ENCODE measurements at regions not wholly inside any gene's neighbourhood (a gene's known extent, or its start where the extent isn't known, plus 50 kb on each side); places are given as distances from the start of the nearest gene placed in this dataset.
A peak's percentile ranks its signal among the peaks of the same experiment; 100 is the strongest.

GRCh38 chr4:111631215-111631999, 513.8 kb upstream of the FAM241A start:
- H3K27ac Mint-ChIP-seq = no peak overlapping the region
- H3K4me1 Mint-ChIP-seq = no peaks in the 10 kb centered on the region
- DNase-seq (no peak), ATAC-seq (replicated peaks) (no peak)
- H3K9me3 Mint-ChIP-seq = no peaks in the 10 kb centered on the region
- H3K27me3 Mint-ChIP-seq = no peaks in the 10 kb centered on the region
- H3K4me3 Mint-ChIP-seq = no peak overlapping the region
- H3K36me3 Mint-ChIP-seq = no peaks in the 10 kb centered on the region

- H3K9me3 Mint-ChIP-seq = no peaks in the 10 kb centered on the region
- no peaks in the 10 kb centered on the region for H3K36me3 Mint-ChIP-seq
- no peaks in the 10 kb centered on the region for H3K4me1 Mint-ChIP-seq
- H3K4me3 Mint-ChIP-seq = no peak overlapping the region
- H3K27ac Mint-ChIP-seq = no peak overlapping the region
- no peak for DNase-seq
- no peak for ATAC-seq (replicated peaks)
- H3K27me3 Mint-ChIP-seq = no peaks in the 10 kb centered on the region
Observed at GRCh38 chr4:111632641-111633151, 512.6 kb upstream of the FAM241A start.

- no peaks in the 10 kb centered on the region for H3K9me3 Mint-ChIP-seq
- H3K36me3 Mint-ChIP-seq = no peaks in the 10 kb centered on the region
- no peaks in the 10 kb centered on the region for H3K4me1 Mint-ChIP-seq
- H3K27me3 Mint-ChIP-seq = no peaks in the 10 kb centered on the region
- ATAC-seq (replicated peaks) (no peak), DNase-seq (no peak)
- no peak overlapping the region for H3K4me3 Mint-ChIP-seq
- H3K27ac Mint-ChIP-seq = no peak overlapping the region
Observed at GRCh38 chr4:111633663-111634266, 511.5 kb upstream of the FAM241A start.

GRCh38 chr4:111635646-111636045, 509.6 kb upstream of the FAM241A start:
- no peaks in the 10 kb centered on the region for H3K4me1 Mint-ChIP-seq
- no peak for ATAC-seq (replicated peaks)
- H3K27me3 Mint-ChIP-seq = no peaks in the 10 kb centered on the region
- H3K27ac Mint-ChIP-seq = no peak overlapping the region
- no peak for DNase-seq
- H3K4me3 Mint-ChIP-seq = no peak overlapping the region
- no peaks in the 10 kb centered on the region for H3K36me3 Mint-ChIP-seq
- H3K9me3 Mint-ChIP-seq = no peaks in the 10 kb centered on the region

- no peak overlapping the region for H3K27ac Mint-ChIP-seq
- ATAC-seq (replicated peaks) = no peak
- no peak overlapping the region for H3K4me3 Mint-ChIP-seq
- no peaks in the 10 kb centered on the region for H3K36me3 Mint-ChIP-seq
- no peaks in the 10 kb centered on the region for H3K9me3 Mint-ChIP-seq
- DNase-seq = no peak
- no peaks in the 10 kb centered on the region for H3K4me1 Mint-ChIP-seq
- H3K27me3 Mint-ChIP-seq = peaks cover 0 to 5% of the 10 kb centered on the region in 2 donors
Observed at GRCh38 chr4:111636961-111637585, 508.2 kb upstream of the FAM241A start.

GRCh38 chr4:111639120-111639690, 506.0 kb upstream of the FAM241A start:
- peaks cover 0 to 5% of the 10 kb centered on the region in 2 donors for H3K27me3 Mint-ChIP-seq
- DNase-seq (no peak), ATAC-seq (replicated peaks) (no peak)
- no peaks in the 10 kb centered on the region for H3K9me3 Mint-ChIP-seq
- no peak overlapping the region for H3K27ac Mint-ChIP-seq
- H3K4me1 Mint-ChIP-seq = no peaks in the 10 kb centered on the region
- H3K4me3 Mint-ChIP-seq = no peak overlapping the region
- H3K36me3 Mint-ChIP-seq = no peaks in the 10 kb centered on the region

- H3K4me3 Mint-ChIP-seq = no peak overlapping the region
- no peaks in the 10 kb centered on the region for H3K4me1 Mint-ChIP-seq
- peaks cover 0 to 5% of the 10 kb centered on the region in 2 donors for H3K27me3 Mint-ChIP-seq
- no peaks in the 10 kb centered on the region for H3K9me3 Mint-ChIP-seq
- no peaks in the 10 kb centered on the region for H3K36me3 Mint-ChIP-seq
- DNase-seq (no peak), ATAC-seq (replicated peaks) (no peak)
- no peak overlapping the region for H3K27ac Mint-ChIP-seq
Observed at GRCh38 chr4:111639876-111640275, 505.4 kb upstream of the FAM241A start.

GRCh38 chr4:111641813-111642579, 503.3 kb upstream of the FAM241A start:
- ATAC-seq (replicated peaks) (peak; percentile 82 to 83), DNase-seq (peak; percentile 26)

GRCh38 chr4:111648056-111648455, 497.2 kb upstream of the FAM241A start:
- DNase-seq (no peak), ATAC-seq (replicated peaks) (no peak)
- Mint-ChIP-seq H3K4me3 (no peak overlapping the region), H3K9me3 (no peaks in the 10 kb centered on the region), H3K4me1 (no peaks in the 10 kb centered on the region), H3K36me3 (no peaks in the 10 kb centered on the region), H3K27me3 (peaks cover 0 to 3% of the 10 kb centered on the region in 2 donors), H3K27ac (no peak overlapping the region)

More at GRCh38 chr4:111641813-111642579, 503.3 kb upstream of the FAM241A start:
- H3K4me1 Mint-ChIP-seq = no peaks in the 10 kb centered on the region
- no peak overlapping the region for H3K4me3 Mint-ChIP-seq
- peaks cover 3 to 5% of the 10 kb centered on the region in 2 donors for H3K27me3 Mint-ChIP-seq
- H3K36me3 Mint-ChIP-seq = no peaks in the 10 kb centered on the region
- H3K27ac Mint-ChIP-seq = no peak overlapping the region
- H3K9me3 Mint-ChIP-seq = no peaks in the 10 kb centered on the region

GRCh38 chr4:111649308-111649707, 495.9 kb upstream of the FAM241A start:
- no peaks in the 10 kb centered on the region for H3K36me3 Mint-ChIP-seq

GRCh38 chr4:111650146-111650545, 495.1 kb upstream of the FAM241A start:
- H3K4me3 Mint-ChIP-seq = no peak overlapping the region
- DNase-seq (no peak), ATAC-seq (replicated peaks) (no peak)
- no peaks in the 10 kb centered on the region for H3K36me3 Mint-ChIP-seq
- H3K27ac Mint-ChIP-seq = no peak overlapping the region
- no peaks in the 10 kb centered on the region for H3K9me3 Mint-ChIP-seq
- no peaks in the 10 kb centered on the region for H3K4me1 Mint-ChIP-seq
- H3K27me3 Mint-ChIP-seq = peaks cover 0 to 3% of the 10 kb centered on the region in 2 donors

More at GRCh38 chr4:111649308-111649707, 495.9 kb upstream of the FAM241A start:
- ATAC-seq (replicated peaks) = no peak
- H3K4me1 Mint-ChIP-seq = no peaks in the 10 kb centered on the region
- H3K4me3 Mint-ChIP-seq = no peak overlapping the region
- no peak overlapping the region for H3K27ac Mint-ChIP-seq
- no peaks in the 10 kb centered on the region for H3K9me3 Mint-ChIP-seq
- peaks cover 0 to 3% of the 10 kb centered on the region in 2 donors for H3K27me3 Mint-ChIP-seq
- no peak for DNase-seq

- Mint-ChIP-seq H3K27me3 (peaks cover 0 to 3% of the 10 kb centered on the region in 2 donors), H3K4me3 (no peak overlapping the region), H3K27ac (no peak overlapping the region), H3K36me3 (no peaks in the 10 kb centered on the region), H3K9me3 (no peaks in the 10 kb centered on the region), H3K4me1 (no peaks in the 10 kb centered on the region)
- no peak for ATAC-seq (replicated peaks)
- DNase-seq = no peak
Observed at GRCh38 chr4:111650674-111651086, 494.6 kb upstream of the FAM241A start.

GRCh38 chr4:111652236-111652635, 493.0 kb upstream of the FAM241A start:
- no peaks in the 10 kb centered on the region for H3K4me1 Mint-ChIP-seq
- no peak overlapping the region for H3K27ac Mint-ChIP-seq
- DNase-seq = no peak
- H3K9me3 Mint-ChIP-seq = no peaks in the 10 kb centered on the region
- H3K27me3 Mint-ChIP-seq = no peaks in the 10 kb centered on the region
- H3K36me3 Mint-ChIP-seq = no peaks in the 10 kb centered on the region
- no peak for ATAC-seq (replicated peaks)
- H3K4me3 Mint-ChIP-seq = no peak overlapping the region

- DNase-seq (no peak), ATAC-seq (replicated peaks) (no peak)
- Mint-ChIP-seq H3K27me3 (no peaks in the 10 kb centered on the region), H3K4me3 (no peak overlapping the region), H3K4me1 (no peaks in the 10 kb centered on the region), H3K36me3 (no peaks in the 10 kb centered on the region), H3K27ac (no peak overlapping the region), H3K9me3 (no peaks in the 10 kb centered on the region)
Observed at GRCh38 chr4:111652986-111653385, 492.3 kb upstream of the FAM241A start.

Measured in stimulated activated naive B cell treated with anti-CD40 and anti-IgM and Interleukin-4, amounts not matched to agents 10 μg/mL and 1 μg/mL and 100 μg/mL, for 72 hours (primary cell).